Gastrocnemius medialis (tissue), 4 donors: ENCODE measurements at regions not wholly inside any gene's neighbourhood (a gene's known extent, or its start where the extent isn't known, plus 50 kb on each side); places are given as distances from the start of the nearest gene placed in this dataset.
"Not testable (repeated sequence)": the region's sequence is repeated elsewhere in the genome, so short reads cannot be mapped to it uniquely, and the experiment has no call there.

Source experiments
- CTCF ChIP-seq, 5 experiments: fragments of 450-650 bp in 3 of 5; fragments of 200-600 bp in 2 of 5; sonication (generic) in 2 of 5; IDR thresholded peaks in 4 of 5; conservative IDR thresholded peaks in 1 of 5; 1 replicate in 4 of 5; 2 replicates in 1 of 5; pipeline ENCODE4 v1.5.1; 2016 to 2019; ENCODE audit warnings: antibody characterized with exemption in 5 of 5, mild to moderate bottlenecking in 3 of 5, moderate library complexity in 3 of 5
- POLR2A ChIP-seq, 2 donors: fragments of 450-650 bp; IDR thresholded peaks; one replicate each; pipeline ENCODE4 v1.6.1; 2017; ENCODE audit warnings: antibody characterized with exemption in 2 of 2, mild to moderate bottlenecking in 2 of 2, moderate library complexity in 2 of 2

GRCh38 chr2:37746011-37746410, 74.6 kb upstream of the CDC42EP3 start:
- not testable (repeated sequence) for TF ChIP-seq POLR2A (IDR thresholded peaks at IDR 0.05); CTCF (IDR thresholded peaks at IDR 0.05 in 4 of 5, conservative IDR thresholded peaks at IDR 0.05 in 1 of 5)
